SU-DHL-6 (cell line): ENCODE measurements at regions not wholly inside any gene's neighbourhood (a gene's known extent, or its start where the extent isn't known, plus 50 kb on each side); places are given as distances from the start of the nearest gene placed in this dataset.
"Not testable (repeated sequence)": the region's sequence is repeated elsewhere in the genome, so short reads cannot be mapped to it uniquely, and the experiment has no call there.

Experiments
- EZH2phosphoT487 ChIP-seq: fragments of 200-600 bp; sonication (generic), shearing (Covaris generic); conservative IDR thresholded peaks from 2 replicates; pipeline ENCODE4 v1.6.1; 2018; ENCODE audit warnings: mild to moderate bottlenecking, antibody characterized with exemption, low read length, moderate library complexity, mixed read lengths
- TF ChIP-seq, protein P1 (sequence below): fragments of 200-600 bp; sonication (generic); IDR thresholded peaks from one replicate; pipeline ENCODE4 v1.5.1; 2017; ENCODE audit warnings: antibody characterized with exemption, mild to moderate bottlenecking, low read length, moderate library complexity; ENCODE audit not compliant: insufficient read depth, poor library complexity, severe bottlenecking

- TF ChIP-seq, protein P1, sequence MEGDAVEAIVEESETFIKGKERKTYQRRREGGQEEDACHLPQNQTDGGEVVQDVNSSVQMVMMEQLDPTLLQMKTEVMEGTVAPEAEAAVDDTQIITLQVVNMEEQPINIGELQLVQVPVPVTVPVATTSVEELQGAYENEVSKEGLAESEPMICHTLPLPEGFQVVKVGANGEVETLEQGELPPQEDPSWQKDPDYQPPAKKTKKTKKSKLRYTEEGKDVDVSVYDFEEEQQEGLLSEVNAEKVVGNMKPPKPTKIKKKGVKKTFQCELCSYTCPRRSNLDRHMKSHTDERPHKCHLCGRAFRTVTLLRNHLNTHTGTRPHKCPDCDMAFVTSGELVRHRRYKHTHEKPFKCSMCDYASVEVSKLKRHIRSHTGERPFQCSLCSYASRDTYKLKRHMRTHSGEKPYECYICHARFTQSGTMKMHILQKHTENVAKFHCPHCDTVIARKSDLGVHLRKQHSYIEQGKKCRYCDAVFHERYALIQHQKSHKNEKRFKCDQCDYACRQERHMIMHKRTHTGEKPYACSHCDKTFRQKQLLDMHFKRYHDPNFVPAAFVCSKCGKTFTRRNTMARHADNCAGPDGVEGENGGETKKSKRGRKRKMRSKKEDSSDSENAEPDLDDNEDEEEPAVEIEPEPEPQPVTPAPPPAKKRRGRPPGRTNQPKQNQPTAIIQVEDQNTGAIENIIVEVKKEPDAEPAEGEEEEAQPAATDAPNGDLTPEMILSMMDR: not testable (repeated sequence)
- TF ChIP-seq EZH2phosphoT487: not testable (repeated sequence)
Observed at GRCh38 chr17:34032305-34032704, 222.8 kb upstream of the CCL2 start.
